HG03097 (cell line): ENCODE measurements at regions not wholly inside any gene's neighbourhood (a gene's known extent, or its start where the extent isn't known, plus 50 kb on each side); places are given as distances from the start of the nearest gene placed in this dataset.
"Not testable (repeated sequence)": the region's sequence is repeated elsewhere in the genome, so short reads cannot be mapped to it uniquely, and the experiment has no call there.

Experiments used
- ATAC-seq: cut with Tn5 transposase; IDR thresholded peaks from one replicate; pipeline ENCODE4 v1.9.1; 2021; ENCODE audit not compliant: unreplicated experiment, low FRiP score

DNA sequence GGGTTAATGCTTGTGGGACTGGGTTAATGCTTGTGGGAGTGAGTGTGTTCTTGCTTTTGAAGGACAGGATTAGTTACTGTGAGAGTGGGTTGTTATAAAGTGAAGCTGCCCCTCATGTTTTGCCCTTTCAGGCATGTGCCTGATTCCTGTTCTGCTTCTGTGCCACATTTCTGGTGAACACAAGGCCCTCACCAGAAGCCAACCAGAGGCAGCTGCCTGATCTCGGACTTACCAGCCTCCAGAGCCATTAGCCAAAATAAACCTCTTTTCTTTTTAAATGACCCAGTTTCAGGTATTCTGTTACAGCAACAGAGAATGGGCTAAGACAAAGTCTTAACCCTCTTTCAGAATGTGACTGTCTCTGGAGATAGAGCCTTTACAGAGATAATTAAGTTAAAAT, 113.3 kb upstream of the TMTC4 start:
- ATAC-seq = no peak

DNA sequence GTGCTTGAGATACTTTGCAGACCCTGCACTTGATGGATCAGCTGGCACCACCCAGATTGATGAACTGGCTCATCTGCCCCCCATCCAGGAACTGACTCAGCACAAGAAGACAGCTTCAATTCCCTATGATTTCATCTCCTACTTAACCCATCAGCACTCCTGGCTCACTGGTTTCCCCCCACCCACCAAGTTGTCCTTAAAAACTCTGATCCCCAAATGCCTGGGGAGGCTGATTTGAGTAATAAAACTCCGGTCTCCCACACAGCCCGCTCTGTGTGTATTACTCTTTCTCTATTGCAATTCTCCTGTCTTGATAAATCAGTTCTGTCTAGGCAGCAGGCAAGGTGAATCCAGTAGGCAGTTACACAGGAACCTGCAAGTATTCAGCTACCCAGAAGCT, 102.1 kb upstream of the TMTC4 start:
- ATAC-seq = not testable (repeated sequence)

GRCh38 chr13:100773923-100774663, 99.5 kb upstream of the TMTC4 start:
- ATAC-seq = no peak

DNA sequence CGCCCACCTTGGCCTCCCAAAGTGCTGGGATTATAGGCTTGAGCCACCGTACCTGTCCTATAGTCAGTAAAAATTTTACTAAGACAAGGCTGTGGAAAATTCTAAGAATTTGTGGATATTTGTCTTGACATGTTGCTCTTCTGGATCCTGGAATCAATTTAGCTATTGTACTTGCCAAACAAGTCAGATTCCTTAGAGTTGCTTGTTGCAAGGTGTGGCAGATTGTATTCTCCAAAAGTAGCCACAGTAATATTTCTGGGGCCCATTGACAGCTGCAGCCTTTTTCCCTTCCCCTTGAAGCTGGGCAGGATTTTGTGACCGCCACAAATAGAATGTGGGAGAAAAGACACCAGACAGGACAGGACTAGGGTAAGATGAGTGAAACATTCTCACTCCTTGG, 98.8 kb upstream of the TMTC4 start:
- no peak for ATAC-seq

DNA sequence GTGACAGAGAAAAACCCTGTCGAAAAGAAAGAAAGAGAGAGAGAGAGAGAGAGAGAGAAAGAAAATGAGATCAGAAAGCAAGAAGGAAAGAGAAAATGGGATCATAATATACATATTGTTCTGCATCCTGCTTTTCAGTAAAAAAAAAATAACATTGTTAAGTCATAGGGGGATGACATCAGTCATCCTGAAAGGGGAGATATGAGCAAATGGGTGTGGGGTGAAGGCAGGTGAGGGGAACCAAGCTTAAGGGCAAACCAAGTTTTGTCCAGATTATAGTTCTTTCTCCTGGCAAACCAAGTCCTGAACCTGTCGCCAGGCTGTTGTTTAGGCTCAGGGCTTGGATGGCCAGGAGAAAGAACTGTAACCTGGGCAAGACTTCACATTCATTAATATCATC, 92.6 kb upstream of the TMTC4 start:
- no peak for ATAC-seq

DNA sequence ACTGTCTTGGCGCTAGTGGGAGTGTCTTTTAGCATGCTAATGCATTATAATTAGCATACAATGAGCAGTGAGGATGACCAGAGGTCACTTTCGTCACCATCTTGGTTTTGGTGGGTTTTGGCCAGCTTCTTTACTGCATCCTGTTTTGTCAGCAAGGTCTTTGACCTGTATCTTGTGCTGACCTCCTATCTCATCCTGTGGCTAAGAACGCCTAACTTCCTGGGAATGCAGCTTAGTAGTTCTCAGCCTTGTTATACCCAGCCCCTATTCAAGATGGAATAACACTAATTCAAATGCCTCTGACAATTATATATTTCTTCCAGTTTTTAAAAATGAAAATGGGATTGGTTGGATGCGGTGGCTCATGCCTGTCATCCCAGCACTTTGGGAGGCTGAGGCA, 92.0 kb upstream of the TMTC4 start:
- not testable (repeated sequence) for ATAC-seq

DNA sequence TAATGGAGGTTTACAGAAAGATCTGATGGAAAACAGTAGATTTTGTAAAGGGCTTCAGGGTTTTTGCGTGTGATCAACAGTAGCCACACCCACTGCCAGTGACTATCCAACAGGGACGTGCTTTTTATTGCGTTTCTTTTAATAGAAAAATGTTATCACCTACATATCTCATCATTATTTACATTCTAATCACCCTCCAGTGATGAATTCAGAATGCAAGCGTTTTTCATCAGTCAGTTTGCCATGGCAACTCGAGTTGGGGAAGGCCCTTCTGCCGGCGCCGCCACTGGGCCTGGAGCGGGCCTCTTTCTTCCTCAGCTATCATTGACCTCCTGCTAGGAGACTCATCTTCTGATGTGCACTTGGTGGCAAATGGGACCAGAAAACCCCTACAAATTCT, 90.3 kb upstream of the TMTC4 start:
- ATAC-seq = no peak

GRCh38 chr13:100762126-100762525, 87.5 kb upstream of the TMTC4 start:
- not testable (repeated sequence) for ATAC-seq

DNA sequence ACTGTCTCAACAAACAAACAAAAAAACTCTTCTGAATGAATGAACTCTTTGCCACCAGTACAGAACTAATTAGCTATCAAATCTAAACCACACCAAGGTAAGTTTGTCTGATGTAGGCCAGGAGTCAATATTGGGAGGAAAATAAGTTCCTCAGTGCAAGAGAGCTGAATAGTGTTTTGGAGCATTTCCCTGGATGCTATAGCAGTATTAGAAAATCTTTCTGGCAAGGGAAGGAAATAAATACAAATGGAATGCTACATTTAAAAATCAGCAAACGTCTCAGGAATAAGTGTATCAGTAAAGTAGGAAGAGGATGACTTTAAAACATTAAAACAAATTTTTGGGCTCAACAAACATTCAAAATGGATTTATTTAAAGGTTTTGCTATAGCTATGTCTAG, 81.3 kb upstream of the TMTC4 start:
- ATAC-seq = no peak

GRCh38 chr13:100754459-100754858, 79.9 kb upstream of the TMTC4 start:
- no peak for ATAC-seq

- no peak for ATAC-seq
Measured at GRCh38 chr13:100753376-100753775, 78.8 kb upstream of the TMTC4 start.

- no peak for ATAC-seq
Measured at GRCh38 chr13:100751826-100752225, 77.2 kb upstream of the TMTC4 start.

GRCh38 chr13:100746953-100747683, 72.5 kb upstream of the TMTC4 start:
- no peak for ATAC-seq

GRCh38 chr13:100738176-100738855, 63.7 kb upstream of the TMTC4 start:
- no peak for ATAC-seq

DNA sequence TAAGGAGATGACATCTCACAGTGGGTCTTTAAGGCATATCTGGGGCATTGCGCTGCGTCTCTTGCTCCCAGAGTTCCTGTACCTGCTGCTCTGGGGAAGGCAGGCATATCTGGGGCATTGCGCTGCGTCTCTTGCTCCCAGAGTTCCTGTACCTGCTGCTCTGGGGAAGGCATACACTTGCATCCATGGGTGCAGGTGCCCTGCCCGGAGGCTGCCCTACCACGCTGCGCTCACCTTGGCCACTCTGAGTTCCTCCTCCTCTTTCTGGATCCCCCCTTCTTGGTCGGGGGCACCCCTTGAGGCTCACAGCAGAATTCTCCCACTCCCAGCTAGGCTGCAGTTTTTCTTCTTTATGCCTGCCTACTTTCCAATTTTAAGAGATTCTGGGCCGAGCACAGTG, 60.9 kb upstream of the TMTC4 start:
- ATAC-seq = no peak

DNA sequence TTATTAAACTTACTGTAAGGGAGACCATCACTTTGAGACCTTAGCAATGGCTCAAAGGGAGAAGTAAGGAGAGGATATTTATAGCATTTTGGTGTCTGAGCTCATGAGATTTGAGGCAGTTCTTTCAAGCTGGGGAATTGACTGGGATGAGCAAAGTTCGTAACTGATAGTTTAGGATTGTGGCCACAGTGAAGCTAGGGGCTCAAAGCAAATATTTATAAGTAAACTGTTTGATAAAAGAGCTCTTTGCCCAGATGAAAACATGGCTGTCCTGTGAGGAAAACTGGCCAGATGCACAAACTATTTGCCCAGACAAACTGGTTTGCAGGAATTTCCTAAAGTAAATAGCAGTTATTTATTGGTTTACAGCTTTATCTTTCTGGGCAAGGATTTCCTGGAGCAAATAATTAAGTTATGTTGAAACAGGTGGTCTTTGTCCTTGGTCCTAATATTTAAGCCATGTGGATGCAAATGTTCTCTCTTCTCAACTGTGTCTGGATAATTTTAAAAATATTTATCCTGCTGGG, 59.7 kb upstream of the TMTC4 start:
- ATAC-seq = no peak

DNA sequence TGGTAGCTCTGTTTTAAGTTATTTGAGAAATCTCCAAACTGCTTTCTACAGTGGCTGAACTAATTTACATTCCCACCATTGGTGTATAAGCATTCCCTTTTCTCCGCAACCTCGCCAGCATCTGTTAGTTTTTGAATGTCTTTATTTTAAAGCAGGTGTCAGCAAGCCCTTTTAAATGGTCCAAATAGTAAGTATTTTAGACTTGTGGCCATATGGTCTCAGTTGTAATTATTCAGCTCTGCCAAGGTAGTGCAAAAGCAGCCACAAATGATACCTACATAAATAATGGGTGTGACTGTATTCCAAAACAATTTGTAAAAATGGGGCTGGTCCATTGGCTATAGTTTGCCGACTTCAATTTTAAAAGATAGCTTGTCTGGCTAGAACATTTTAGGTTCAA, 58.7 kb upstream of the TMTC4 start:
- no peak for ATAC-seq

- no peak for ATAC-seq
Measured at GRCh38 chr13:100728201-100728600, 53.6 kb upstream of the TMTC4 start.

GRCh38 chr13:100725472-100725871, 50.9 kb upstream of the TMTC4 start:
- no peak for ATAC-seq

- no peak for ATAC-seq
Measured at GRCh38 chr13:100724568-100724967, 50.0 kb upstream of the TMTC4 start.
